Rectal smooth muscle tissue (tissue), 1 donor: ENCODE measurements at regions not wholly inside any gene's neighbourhood (a gene's known extent, or its start where the extent isn't known, plus 50 kb on each side); places are given as distances from the start of the nearest gene placed in this dataset.

ENCODE experiments used
- H3K27ac ChIP-seq: one replicate; pipeline ENCODE4 v1.7.0; 2013; ENCODE audit warnings: low read depth, low read length, inconsistent platforms
- H3K27me3 ChIP-seq: one replicate; pipeline ENCODE4 v1.7.0; 2013; ENCODE audit warnings: low read length; ENCODE audit not compliant: control insufficient read depth, insufficient read depth
- H3K36me3 ChIP-seq: one replicate; pipeline ENCODE4 v1.7.0; 2013; ENCODE audit warnings: low read length; ENCODE audit not compliant: control insufficient read depth, insufficient read depth
- H3K4me1 ChIP-seq: one replicate; pipeline ENCODE4 v1.7.0; 2013; ENCODE audit warnings: low read length; ENCODE audit not compliant: control insufficient read depth, insufficient read depth
- H3K4me3 ChIP-seq: one replicate; pipeline ENCODE4 v1.7.0; 2013; ENCODE audit warnings: low read length
- H3K9ac ChIP-seq: one replicate; pipeline ENCODE4 v1.7.0; 2013; ENCODE audit warnings: low read length

DNA sequence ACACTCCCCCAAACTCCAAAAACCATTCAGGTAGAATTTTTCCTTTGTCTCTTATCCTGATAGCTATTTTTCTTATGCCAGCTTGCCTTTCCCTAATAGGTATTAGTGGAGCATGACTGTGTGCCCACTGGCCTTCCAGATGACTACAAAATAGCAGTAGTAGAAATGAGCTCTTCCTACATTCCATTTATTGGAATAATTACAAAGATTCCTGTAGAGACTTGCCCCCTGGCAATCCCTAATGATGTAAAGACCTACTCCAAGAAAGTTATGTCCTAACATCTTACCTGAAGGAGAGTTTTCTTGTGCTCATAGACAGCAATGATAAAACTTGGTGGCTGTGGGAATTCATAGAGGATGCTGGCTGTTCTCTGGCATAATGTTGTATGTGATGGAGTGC is 501.8 kb downstream of the GATA3 start:
- Histone ChIP-seq H3K4me3 (no peak overlapping the region), H3K4me1 (no peaks in the 10 kb centered on the region), H3K27ac (no peak overlapping the region), H3K9ac (no peak overlapping the region), H3K36me3 (no peaks in the 10 kb centered on the region), H3K27me3 (no peaks in the 10 kb centered on the region)

DNA sequence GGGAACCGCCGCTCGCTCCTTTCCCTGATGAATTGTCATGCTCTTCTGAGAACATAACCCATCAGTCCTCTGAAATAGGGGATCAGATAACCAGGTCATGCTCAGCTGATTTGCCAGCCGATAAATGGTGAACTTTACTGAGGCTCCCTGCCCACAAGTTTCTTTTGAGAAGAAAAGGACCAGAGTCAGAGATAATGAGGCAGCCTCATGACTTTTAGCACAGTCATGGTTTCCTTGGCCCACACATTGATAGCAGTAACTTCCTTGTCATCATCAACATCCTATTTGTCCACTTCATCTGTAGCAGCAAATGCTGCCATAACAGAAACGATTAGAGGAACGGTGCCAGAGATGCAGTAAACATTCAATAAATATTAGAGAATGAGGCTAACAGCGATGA is 509.0 kb downstream of the GATA3 start:
- no peaks in the 10 kb centered on the region for H3K27me3 ChIP-seq
- H3K36me3 ChIP-seq = no peaks in the 10 kb centered on the region
- H3K4me1 ChIP-seq = no peaks in the 10 kb centered on the region
- no peak overlapping the region for H3K4me3 ChIP-seq
- no peak overlapping the region for H3K9ac ChIP-seq
- no peak overlapping the region for H3K27ac ChIP-seq

DNA sequence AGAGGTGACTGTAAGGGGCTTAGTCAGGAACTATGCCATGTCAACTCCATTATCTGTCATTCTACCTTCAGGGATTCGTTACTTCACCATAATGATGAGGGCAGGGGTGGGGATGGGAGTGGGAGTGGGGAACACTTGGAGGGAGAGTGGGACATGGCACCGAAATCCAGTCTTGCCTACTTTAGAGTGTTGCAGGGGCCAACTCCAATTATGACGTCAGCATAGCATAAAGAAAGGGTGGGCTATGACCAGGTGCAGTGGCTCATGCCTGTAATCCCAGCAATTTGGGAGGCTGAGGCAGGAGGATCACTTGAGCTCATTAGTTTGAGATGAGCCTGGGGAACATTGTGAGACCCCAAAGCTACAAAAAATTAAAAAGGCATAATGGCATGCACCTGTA is 512.2 kb downstream of the GATA3 start:
- no peak overlapping the region for H3K9ac ChIP-seq
- no peak overlapping the region for H3K4me3 ChIP-seq
- no peak overlapping the region for H3K27ac ChIP-seq
- H3K4me1 ChIP-seq = no peaks in the 10 kb centered on the region
- no peaks in the 10 kb centered on the region for H3K27me3 ChIP-seq
- no peaks in the 10 kb centered on the region for H3K36me3 ChIP-seq

DNA sequence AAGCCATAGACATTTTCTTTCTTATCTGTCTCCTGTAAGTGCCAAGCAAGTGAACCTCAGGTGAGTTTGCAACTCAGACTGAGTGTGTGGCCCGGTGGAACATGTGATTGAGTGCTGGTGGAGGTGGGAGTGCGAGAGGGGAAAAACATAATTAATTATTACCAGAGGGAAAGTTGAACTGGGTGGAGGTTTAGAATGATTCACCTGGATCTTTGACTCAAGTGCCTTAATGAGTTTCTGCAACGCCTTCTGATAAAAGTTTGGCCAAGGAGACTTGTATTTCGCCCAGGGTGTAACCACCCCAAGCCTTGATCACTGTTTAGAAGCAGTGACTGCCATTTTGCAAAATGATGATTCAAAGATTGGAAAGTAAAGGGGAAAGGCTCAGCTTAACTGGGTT is 513.9 kb downstream of the GATA3 start:
- H3K36me3 ChIP-seq = no peaks in the 10 kb centered on the region
- H3K9ac ChIP-seq = no peak overlapping the region
- no peak overlapping the region for H3K27ac ChIP-seq
- H3K4me1 ChIP-seq = no peaks in the 10 kb centered on the region
- H3K27me3 ChIP-seq = no peaks in the 10 kb centered on the region
- H3K4me3 ChIP-seq = no peak overlapping the region

DNA sequence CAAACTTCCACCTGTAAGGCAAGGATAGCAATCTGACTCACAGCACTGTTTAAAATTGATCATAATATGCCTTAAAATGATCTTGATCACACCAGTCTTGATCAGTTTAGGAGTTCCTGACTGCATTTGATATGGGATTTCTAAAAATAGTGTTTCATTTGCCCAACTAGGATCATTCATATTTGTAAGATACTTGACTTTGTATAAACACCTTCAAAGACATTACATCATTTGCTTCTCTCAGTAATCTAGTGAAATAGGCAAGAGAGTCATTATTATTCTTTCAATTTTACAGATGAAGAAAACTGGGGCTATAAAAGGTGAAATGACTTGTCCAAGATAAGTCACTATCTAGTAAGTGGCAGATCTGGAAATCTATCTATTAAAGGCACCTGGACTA is 521.1 kb downstream of the GATA3 start:
- H3K27ac ChIP-seq = no peak overlapping the region
- no peak overlapping the region for H3K9ac ChIP-seq
- H3K36me3 ChIP-seq = no peaks in the 10 kb centered on the region
- no peaks in the 10 kb centered on the region for H3K4me1 ChIP-seq
- no peaks in the 10 kb centered on the region for H3K27me3 ChIP-seq
- no peak overlapping the region for H3K4me3 ChIP-seq

DNA sequence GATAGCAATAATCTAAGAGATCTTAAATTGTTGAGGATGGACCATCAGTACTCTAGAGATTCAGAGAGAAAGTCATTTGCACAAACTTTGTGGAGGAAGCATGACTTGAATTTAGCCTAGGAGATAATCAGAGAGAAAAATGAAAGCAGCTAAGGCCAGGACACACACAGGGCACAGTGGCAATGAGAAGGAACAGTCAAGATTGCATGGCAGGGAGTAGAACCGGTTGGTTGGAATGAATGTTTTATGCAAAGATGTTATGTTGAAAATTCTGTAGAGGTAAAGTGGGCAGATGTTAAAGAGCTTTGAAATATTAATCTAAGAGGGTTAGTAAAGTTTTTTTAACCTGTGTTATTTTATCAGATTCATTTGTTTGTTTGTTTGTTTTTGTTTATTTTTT is 521.8 kb downstream of the GATA3 start:
- Histone ChIP-seq H3K4me3 (no peak overlapping the region), H3K27me3 (no peaks in the 10 kb centered on the region), H3K27ac (no peak overlapping the region), H3K9ac (no peak overlapping the region), H3K36me3 (no peaks in the 10 kb centered on the region), H3K4me1 (no peaks in the 10 kb centered on the region)

DNA sequence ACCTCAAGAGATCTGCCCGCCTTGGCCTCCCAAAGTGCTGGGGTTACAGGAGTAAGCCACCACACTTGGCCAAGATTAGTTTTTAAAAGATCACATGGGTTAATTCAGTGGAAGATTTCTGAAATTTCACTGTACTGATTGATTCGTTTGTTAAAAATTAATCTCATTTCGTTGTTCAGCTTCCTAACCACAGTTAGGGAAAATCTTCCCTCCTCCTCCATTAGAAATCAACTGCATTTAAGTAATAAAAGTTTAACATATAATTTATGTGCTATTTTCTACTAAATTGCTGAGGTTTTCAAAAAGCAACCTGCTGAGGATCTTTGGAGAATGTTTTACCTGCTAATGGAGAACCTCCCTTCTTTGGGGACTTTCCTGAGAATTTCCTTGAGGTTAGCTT is 522.4 kb downstream of the GATA3 start:
- no peaks in the 10 kb centered on the region for H3K36me3 ChIP-seq
- H3K4me3 ChIP-seq = no peak overlapping the region
- H3K9ac ChIP-seq = no peak overlapping the region
- H3K27me3 ChIP-seq = no peaks in the 10 kb centered on the region
- no peaks in the 10 kb centered on the region for H3K4me1 ChIP-seq
- H3K27ac ChIP-seq = no peak overlapping the region

DNA sequence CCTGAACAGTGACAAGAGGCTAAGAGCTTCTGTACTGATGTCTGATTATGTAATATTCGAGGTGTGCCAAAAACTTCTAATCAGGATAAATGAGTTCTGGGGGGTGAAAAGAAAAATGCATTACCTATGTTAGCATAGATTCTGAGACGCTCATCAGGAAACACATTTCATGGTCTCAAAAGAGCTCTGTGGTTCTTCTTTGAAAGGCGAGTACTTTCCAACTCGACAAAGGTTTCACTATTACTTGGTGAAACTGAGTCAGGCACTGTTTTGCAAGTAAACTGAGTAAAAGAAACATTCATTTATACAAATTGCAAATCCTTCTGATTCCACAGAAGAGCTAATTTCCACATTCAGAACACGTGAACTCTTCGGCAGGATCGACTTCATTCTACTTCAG is 523.2 kb downstream of the GATA3 start:
- no peaks in the 10 kb centered on the region for H3K4me1 ChIP-seq
- no peak overlapping the region for H3K4me3 ChIP-seq
- no peak overlapping the region for H3K9ac ChIP-seq
- H3K27me3 ChIP-seq = no peaks in the 10 kb centered on the region
- H3K36me3 ChIP-seq = no peaks in the 10 kb centered on the region
- H3K27ac ChIP-seq = no peak overlapping the region

DNA sequence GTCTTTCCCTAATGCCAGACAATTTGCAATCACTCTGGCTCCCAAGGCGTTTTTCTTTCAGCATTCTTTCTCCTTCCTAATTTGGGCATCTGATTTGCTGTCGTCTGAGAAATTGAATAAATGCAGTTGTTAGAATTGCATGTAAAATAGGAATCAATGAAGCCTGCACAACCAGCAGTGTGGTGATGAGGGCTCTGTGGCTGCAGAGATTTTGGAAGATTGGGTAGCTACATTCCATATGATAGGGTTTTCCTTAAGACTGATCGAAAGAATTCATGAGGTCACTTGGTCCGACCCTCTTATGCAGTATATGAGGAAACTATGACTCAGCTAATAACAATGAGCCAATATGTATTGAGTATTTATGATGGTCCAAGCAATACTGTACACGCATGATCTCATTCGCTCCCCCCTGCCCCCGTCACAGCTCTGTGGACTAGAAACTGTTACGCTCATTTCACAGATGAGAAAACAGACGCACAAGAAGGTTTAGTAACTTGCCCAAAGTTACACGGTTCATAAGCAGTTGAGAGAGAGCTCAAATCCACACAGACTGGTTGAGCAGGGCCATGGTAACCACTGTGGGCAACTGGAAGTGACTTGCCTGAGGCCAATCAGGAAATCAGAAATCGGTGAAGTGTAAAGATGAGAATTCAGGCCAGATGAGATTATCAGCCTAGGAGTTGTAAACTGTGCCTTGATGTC is 527.2 kb downstream of the GATA3 start:
- Histone ChIP-seq H3K27me3 (no peaks in the 10 kb centered on the region), H3K9ac (no peak overlapping the region), H3K27ac (no peak overlapping the region), H3K4me1 (no peaks in the 10 kb centered on the region), H3K4me3 (no peak overlapping the region), H3K36me3 (no peaks in the 10 kb centered on the region)

DNA sequence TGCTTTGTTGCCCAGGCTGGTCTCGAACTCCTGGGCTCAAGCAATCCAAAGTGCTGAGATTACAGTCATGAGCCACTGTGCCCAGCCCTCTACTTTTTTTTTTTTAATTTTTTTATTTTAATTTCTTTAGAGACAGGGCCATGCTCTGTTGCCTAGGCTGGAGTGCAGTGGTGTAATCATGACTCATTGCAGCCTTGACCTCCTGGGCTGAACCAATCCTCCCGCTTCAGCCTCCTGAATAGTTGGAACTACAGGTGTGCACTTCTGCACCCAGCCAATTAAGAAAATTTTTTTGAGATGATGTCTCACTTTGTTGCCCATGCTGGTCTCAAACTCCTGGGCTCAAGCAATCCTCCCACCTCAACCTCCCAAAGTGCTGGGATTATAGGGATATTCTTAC is 528.6 kb downstream of the GATA3 start:
- Histone ChIP-seq H3K36me3 (no peaks in the 10 kb centered on the region), H3K4me3 (no peak overlapping the region), H3K9ac (no peak overlapping the region), H3K4me1 (no peaks in the 10 kb centered on the region), H3K27me3 (no peaks in the 10 kb centered on the region), H3K27ac (no peak overlapping the region)

DNA sequence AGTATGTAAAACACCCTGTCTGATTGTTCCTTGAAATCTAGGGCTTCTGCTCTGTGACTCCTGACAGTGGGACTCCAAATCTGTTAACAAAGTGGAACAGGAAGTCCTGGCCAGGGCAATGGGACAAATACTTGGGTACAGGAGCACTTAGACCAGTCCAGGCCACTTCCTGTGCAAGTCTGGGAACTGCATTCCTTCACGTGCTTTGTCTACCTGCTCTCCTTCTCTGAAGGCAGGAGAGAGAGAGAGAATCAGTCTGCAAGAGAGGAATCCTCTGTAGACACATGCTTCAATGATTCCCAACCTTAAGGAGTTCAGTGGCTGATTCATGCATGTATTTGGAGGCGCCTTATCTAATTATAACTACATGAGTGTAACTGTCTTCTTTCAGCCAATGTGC is 530.2 kb downstream of the GATA3 start:
- no peak overlapping the region for H3K4me3 ChIP-seq
- no peaks in the 10 kb centered on the region for H3K36me3 ChIP-seq
- no peaks in the 10 kb centered on the region for H3K27me3 ChIP-seq
- no peak overlapping the region for H3K9ac ChIP-seq
- H3K4me1 ChIP-seq = no peaks in the 10 kb centered on the region
- no peak overlapping the region for H3K27ac ChIP-seq

DNA sequence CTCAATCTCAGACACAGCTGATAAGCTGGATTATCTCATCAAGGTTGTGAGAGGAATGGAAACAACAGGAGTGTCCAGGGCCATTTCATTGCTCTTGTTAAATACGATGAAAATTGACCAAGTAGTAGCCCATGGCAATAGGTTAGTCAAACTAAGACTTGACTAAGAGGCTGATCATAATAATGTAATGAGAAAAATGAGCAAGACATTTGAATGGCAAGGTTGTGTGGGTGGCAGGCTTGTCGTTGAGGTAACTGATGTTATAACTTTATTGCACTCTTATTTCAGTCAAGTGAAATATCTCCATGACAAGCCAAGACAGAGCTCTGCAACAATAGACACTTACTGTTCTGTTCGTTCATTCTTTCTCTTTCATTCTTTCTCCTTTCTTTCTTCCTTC is 532.0 kb downstream of the GATA3 start:
- Histone ChIP-seq H3K36me3 (no peaks in the 10 kb centered on the region), H3K4me3 (no peak overlapping the region), H3K27me3 (no peaks in the 10 kb centered on the region), H3K9ac (no peak overlapping the region), H3K4me1 (no peaks in the 10 kb centered on the region), H3K27ac (no peak overlapping the region)

DNA sequence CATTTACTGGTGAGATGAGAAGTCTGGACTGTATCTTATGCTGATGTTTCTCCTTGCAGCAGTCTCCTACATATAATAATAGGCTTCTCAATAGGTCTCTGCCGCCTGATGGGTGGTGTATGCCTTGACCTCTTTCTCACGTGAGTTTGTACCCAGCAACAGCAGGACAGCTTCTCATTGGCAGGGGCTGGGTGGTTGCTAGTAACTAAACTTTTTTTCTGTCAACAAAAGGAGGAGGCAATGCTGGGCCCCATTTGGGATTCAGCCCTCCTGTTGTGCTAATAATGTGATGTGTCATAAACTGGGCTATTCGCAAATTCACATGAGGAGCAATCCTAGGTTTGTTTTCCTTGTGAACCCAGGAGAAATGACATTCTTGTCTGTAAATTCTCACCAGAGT is 533.6 kb downstream of the GATA3 start:
- Histone ChIP-seq H3K4me1 (no peaks in the 10 kb centered on the region), H3K9ac (no peak overlapping the region), H3K27ac (no peak overlapping the region), H3K36me3 (no peaks in the 10 kb centered on the region), H3K27me3 (no peaks in the 10 kb centered on the region), H3K4me3 (no peak overlapping the region)
